ENCODE measurements at regions not wholly inside any gene's neighbourhood (a gene's known extent, or its start where the extent isn't known, plus 50 kb on each side); places are given as distances from the start of the nearest gene placed in this dataset.
"Not testable (repeated sequence)": the region's sequence is repeated elsewhere in the genome, so short reads cannot be mapped to it uniquely, and the experiment has no call there.

GRCh38 chr5:1651971-1652872 is 128.5 kb upstream of the LPCAT1 start:
- DNase-seq = no peak

- DNase-seq = no peak
These were observed 127.5 kb upstream of the LPCAT1 start for GRCh38 chr5:1651250-1651649.

- DNase-seq = no peak
These were observed 125.8 kb upstream of the LPCAT1 start for GRCh38 chr5:1649554-1649953.

- no peak for DNase-seq
These were observed 125.0 kb upstream of the LPCAT1 start for GRCh38 chr5:1648806-1649205.

- DNase-seq = no peak
These were observed 123.8 kb upstream of the LPCAT1 start for GRCh38 chr5:1647580-1647979.

- no peak for DNase-seq
These were observed 121.2 kb upstream of the LPCAT1 start for GRCh38 chr5:1644810-1645571.

- DNase-seq = not testable (repeated sequence)
These were observed 120.6 kb upstream of the LPCAT1 start for GRCh38 chr5:1644393-1644809.

GRCh38 chr5:1643651-1644392 is 120.1 kb upstream of the LPCAT1 start:
- no peak for DNase-seq

- DNase-seq = no peak
These were observed 118.9 kb upstream of the LPCAT1 start for GRCh38 chr5:1642621-1643061.

- no peak for DNase-seq
These were observed 118.5 kb upstream of the LPCAT1 start for GRCh38 chr5:1642221-1642620.

GRCh38 chr5:1641560-1642166 is 117.9 kb upstream of the LPCAT1 start:
- DNase-seq = peak; percentile 54

GRCh38 chr5:1641041-1641440 is 117.3 kb upstream of the LPCAT1 start:
- DNase-seq = no peak

GRCh38 chr5:1640421-1640881 is 116.7 kb upstream of the LPCAT1 start:
- DNase-seq = no peak

- DNase-seq = no peak
These were observed 116.0 kb upstream of the LPCAT1 start for GRCh38 chr5:1639757-1640156.

- no peak for DNase-seq
These were observed 115.1 kb upstream of the LPCAT1 start for GRCh38 chr5:1638658-1639400.

- DNase-seq = no peak
These were observed 114.1 kb upstream of the LPCAT1 start for GRCh38 chr5:1637639-1638481.

GRCh38 chr5:1636981-1637638 is 113.3 kb upstream of the LPCAT1 start:
- DNase-seq = no peak

GRCh38 chr5:1636208-1636770 is 112.5 kb upstream of the LPCAT1 start:
- DNase-seq = not testable (repeated sequence)

- not testable (repeated sequence) for DNase-seq
These were observed 111.7 kb upstream of the LPCAT1 start for GRCh38 chr5:1635477-1635876.

- no peak for DNase-seq
These were observed 110.5 kb upstream of the LPCAT1 start for GRCh38 chr5:1634337-1634661.

Measured in GF-D8 (cell line).